Lower leg skin (tissue), 4 donors: ENCODE measurements at regions not wholly inside any gene's neighbourhood (a gene's known extent, or its start where the extent isn't known, plus 50 kb on each side); places are given as distances from the start of the nearest gene placed in this dataset.

Experiments used
- DNase-seq, 2 donors: peaks; one replicate each; pipeline ENCODE4 v3.0.0-alpha.2; 2019; ENCODE audit warnings: low spot score in 2 of 2
- H3K4me3 ChIP-seq: fragments of 200-600 bp; sonication (generic); 2 replicates; pipeline ENCODE4 v1.5.1; 2017; ENCODE audit warnings: mild to moderate bottlenecking, low read depth; ENCODE audit not compliant: poor library complexity, severe bottlenecking
- CTCF ChIP-seq, 3 donors: fragments of 450-650 bp; IDR thresholded peaks; one replicate each; pipeline ENCODE4 v1.5.1; 2016; ENCODE audit warnings: antibody characterized with exemption in 3 of 3, mild to moderate bottlenecking in 3 of 3, moderate library complexity in 2 of 3
- POLR2A ChIP-seq, 2 donors: fragments of 450-650 bp; IDR thresholded peaks; one replicate each; pipeline ENCODE4 v1.6.1; 2016 to 2017; ENCODE audit warnings: antibody characterized with exemption in 2 of 2, mild to moderate bottlenecking in 1 of 2, moderate library complexity in 1 of 2
- WGBS, 2 donors: methylation state at CpG; one replicate each; pipeline ENCODE4 v1.1.5; 2018; 5-methylcytosine and 5-hydroxymethylcytosine counted together
- intact Hi-C: fragments of 100-400 bp; cut with DNase I; formaldehyde crosslinking; loops from one replicate; pipeline ENCODE4 v1.15.0; 2023; ENCODE audit warnings: low total_unique reads

- WGBS, 2 donors = 62 to 63% methylated on average over 1 of the region's 1 CpG
- no peak overlapping the region for H3K4me3 ChIP-seq
- no peak for DNase-seq
- TF ChIP-seq CTCF (IDR thresholded peaks at IDR 0.05) (no peak), POLR2A (IDR thresholded peaks at IDR 0.05) (no peak)
- intact Hi-C loops = no loop called here
Observed at GRCh38 chr12:126432780-126433179, 1367.5 kb downstream of the AACS start.

GRCh38 chr12:126434412-126434985, 1369.3 kb downstream of the AACS start:
- no peak overlapping the region for H3K4me3 ChIP-seq
- TF ChIP-seq POLR2A (IDR thresholded peaks at IDR 0.05) (no peak), CTCF (IDR thresholded peaks at IDR 0.05) (no peak)
- no peak for DNase-seq
- intact Hi-C loops = no loop called here
- WGBS, 2 donors = 82 to 90% methylated on average over 5 of the region's 5 CpGs

GRCh38 chr12:126436041-126436440, 1370.8 kb downstream of the AACS start:
- intact Hi-C loops = no loop called here
- H3K4me3 ChIP-seq = no peak overlapping the region
- no peak for DNase-seq
- TF ChIP-seq CTCF (IDR thresholded peaks at IDR 0.05) (no peak), POLR2A (IDR thresholded peaks at IDR 0.05) (no peak)
- WGBS, 2 donors = 95 to 96% methylated on average over 3 of the region's 3 CpGs

DNA sequence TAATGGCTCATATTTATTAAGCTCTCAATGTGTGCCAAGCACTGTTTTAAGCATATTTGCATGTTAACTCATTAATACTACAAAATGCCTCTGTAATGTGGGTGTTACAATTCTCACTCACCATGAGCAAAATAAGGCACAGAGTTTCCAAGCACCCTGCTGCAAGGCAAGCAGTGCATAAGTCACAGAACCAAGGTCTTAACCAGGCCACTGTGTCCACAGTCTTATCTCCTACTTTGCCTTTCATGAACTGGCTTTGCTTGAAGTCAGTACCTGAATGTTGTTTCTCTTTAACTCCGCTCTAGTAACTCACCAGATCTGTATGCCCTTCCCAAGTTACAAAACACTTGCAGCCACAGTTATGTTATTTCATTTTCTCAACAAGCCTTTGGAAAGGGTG, 1372.7 kb downstream of the AACS start:
- TF ChIP-seq CTCF (IDR thresholded peaks at IDR 0.05) (no peak), POLR2A (IDR thresholded peaks at IDR 0.05) (no peak)
- 92 to 94% methylated on average over 1 of the region's 1 CpG for WGBS, 2 donors
- no peak overlapping the region for H3K4me3 ChIP-seq
- no peak for DNase-seq
- intact Hi-C loops = no loop called here

DNA sequence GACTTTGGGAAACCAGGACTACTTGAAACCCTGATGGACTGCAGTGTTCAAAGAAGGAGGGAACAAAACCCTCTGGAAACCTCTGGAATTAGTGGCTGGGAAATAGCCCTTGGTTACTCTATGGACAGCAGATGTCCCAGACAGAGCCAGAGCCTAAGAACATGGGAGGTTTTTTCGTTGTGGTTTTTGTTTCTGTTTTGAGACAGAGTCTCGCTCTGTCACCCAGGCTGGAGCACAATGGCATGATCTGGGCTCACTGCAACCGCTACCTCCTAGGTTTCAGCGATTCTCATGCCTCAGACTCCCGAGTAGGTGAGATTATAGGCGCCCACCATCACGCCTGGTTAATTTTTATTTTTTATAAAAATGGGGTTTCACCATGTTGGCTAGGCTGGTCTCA, 1378.7 kb downstream of the AACS start:
- no peak for DNase-seq
- intact Hi-C loops = no loop called here
- no peak for TF ChIP-seq CTCF (IDR thresholded peaks at IDR 0.05)
- no peak for TF ChIP-seq POLR2A (IDR thresholded peaks at IDR 0.05)
- WGBS, 2 donors = 77 to 82% methylated on average over 7 of the region's 7 CpGs
- no peak overlapping the region for H3K4me3 ChIP-seq

- H3K4me3 ChIP-seq = no peak overlapping the region
- 79 to 81% methylated on average over 5 of the region's 5 CpGs for WGBS, 2 donors
- intact Hi-C loops = no loop called here
- DNase-seq = no peak
- TF ChIP-seq POLR2A (IDR thresholded peaks at IDR 0.05) (no peak), CTCF (IDR thresholded peaks at IDR 0.05) (no peak)
Observed at GRCh38 chr12:126447346-126447745, 1382.1 kb downstream of the AACS start.
